ENCODE measurements at regions not wholly inside any gene's neighbourhood (a gene's known extent, or its start where the extent isn't known, plus 50 kb on each side); places are given as distances from the start of the nearest gene placed in this dataset.

- intact Hi-C loops (cut with micrococcal nuclease), result no loop called here
- DNase-seq (ENCODE audit: unreplicated experiment), result no peak
- no peak overlapping the region for H3K27ac Mint-ChIP-seq (ENCODE audit: low read depth, unreplicated experiment)
- ChIA-PET CTCF (interaction anchor here (0.6 kb wide), 1 partner anchor 30 kb away, joined by 3 read pairs; no protein-coding TSS in a partner anchor), POLR2A (no interaction called here)
- BruUV-seq (replicated peaks), result no TSS peak
- H3K4me1 Mint-ChIP-seq (ENCODE audit: insufficient read depth, unreplicated experiment), result no peaks in the 10 kb centered on the region
- peaks cover 13% of the 10 kb centered on the region for H3K9me3 Mint-ChIP-seq (ENCODE audit: unreplicated experiment)
- H3K4me3 Mint-ChIP-seq (ENCODE audit: unreplicated experiment), result no peak overlapping the region
- H3K27me3 Mint-ChIP-seq (ENCODE audit: insufficient read depth, unreplicated experiment), result peaks cover 28% of the 10 kb centered on the region
- no peak for TF ChIP-seq CTCF (IDR thresholded peaks at IDR 0.05; ENCODE audit: unreplicated experiment)
- H3K36me3 Mint-ChIP-seq (ENCODE audit: insufficient read depth, unreplicated experiment), result no peaks in the 10 kb centered on the region
These were observed 95.8 kb upstream of the GPC1 start for GRCh38 chr2:240339411-240340360.

- POLR2A ChIA-PET, result no interaction called here
- peaks cover 13% of the 10 kb centered on the region for H3K9me3 Mint-ChIP-seq (ENCODE audit: unreplicated experiment)
- no TSS peak for BruUV-seq (replicated peaks)
- CTCF ChIA-PET, result no interaction called here
- H3K36me3 Mint-ChIP-seq (ENCODE audit: insufficient read depth, unreplicated experiment), result no peaks in the 10 kb centered on the region
- no peak for TF ChIP-seq CTCF (IDR thresholded peaks at IDR 0.05; ENCODE audit: unreplicated experiment)
- intact Hi-C loops (cut with micrococcal nuclease), result no loop called here
- peaks cover 21% of the 10 kb centered on the region for H3K27me3 Mint-ChIP-seq (ENCODE audit: insufficient read depth, unreplicated experiment)
- H3K4me3 Mint-ChIP-seq (ENCODE audit: unreplicated experiment), result no peak overlapping the region
- no peaks in the 10 kb centered on the region for H3K4me1 Mint-ChIP-seq (ENCODE audit: insufficient read depth, unreplicated experiment)
- DNase-seq (ENCODE audit: unreplicated experiment), result no peak
- no peak overlapping the region for H3K27ac Mint-ChIP-seq (ENCODE audit: low read depth, unreplicated experiment)
These were observed 95.1 kb upstream of the GPC1 start for GRCh38 chr2:240340361-240340761.

- DNase-seq (ENCODE audit: unreplicated experiment), result no peak
- Mint-ChIP-seq H3K9me3 (ENCODE audit: unreplicated experiment) (peaks cover 13% of the 10 kb centered on the region), H3K4me1 (ENCODE audit: insufficient read depth, unreplicated experiment) (no peaks in the 10 kb centered on the region), H3K27me3 (ENCODE audit: insufficient read depth, unreplicated experiment) (peaks cover 14% of the 10 kb centered on the region), H3K4me3 (ENCODE audit: unreplicated experiment) (no peak overlapping the region), H3K27ac (ENCODE audit: low read depth, unreplicated experiment) (no peak overlapping the region), H3K36me3 (ENCODE audit: insufficient read depth, unreplicated experiment) (no peaks in the 10 kb centered on the region)
- no TSS peak for BruUV-seq (replicated peaks)
- POLR2A ChIA-PET, result interaction anchor here (0.8 kb wide), 1 partner anchor 66 kb away, joined by 3 read pairs; no protein-coding TSS in a partner anchor
- CTCF ChIA-PET, result no interaction called here
- intact Hi-C loops (cut with micrococcal nuclease), result no loop called here
- no peak for TF ChIP-seq CTCF (IDR thresholded peaks at IDR 0.05; ENCODE audit: unreplicated experiment)
These were observed 94.4 kb upstream of the GPC1 start for GRCh38 chr2:240341064-240341463.

GRCh38 chr2:240343548-240343947 lies 91.9 kb upstream of the GPC1 start:
- POLR2A ChIA-PET, result interaction anchor here (0.7 kb wide), 1 partner anchor 15 kb away, joined by 3 read pairs; no protein-coding TSS in a partner anchor
- no peak for DNase-seq (ENCODE audit: unreplicated experiment)
- CTCF ChIA-PET, result interaction anchor here (0.8 kb wide), 1 partner anchor 318 kb away, joined by 3 read pairs; no protein-coding TSS in a partner anchor
- BruUV-seq (replicated peaks), result no TSS peak
- H3K4me1 Mint-ChIP-seq (ENCODE audit: insufficient read depth, unreplicated experiment), result no peaks in the 10 kb centered on the region
- H3K4me3 Mint-ChIP-seq (ENCODE audit: unreplicated experiment), result no peak overlapping the region
- H3K36me3 Mint-ChIP-seq (ENCODE audit: insufficient read depth, unreplicated experiment), result no peaks in the 10 kb centered on the region
- H3K27ac Mint-ChIP-seq (ENCODE audit: low read depth, unreplicated experiment), result no peak overlapping the region
- H3K27me3 Mint-ChIP-seq (ENCODE audit: insufficient read depth, unreplicated experiment), result no peaks in the 10 kb centered on the region
- TF ChIP-seq CTCF (IDR thresholded peaks at IDR 0.05; ENCODE audit: unreplicated experiment), result no peak
- intact Hi-C loops (cut with micrococcal nuclease), result no loop called here
- H3K9me3 Mint-ChIP-seq (ENCODE audit: unreplicated experiment), result peaks cover 13% of the 10 kb centered on the region
